Neural cell (in vitro differentiated cells): ENCODE measurements at regions not wholly inside any gene's neighbourhood (a gene's known extent, or its start where the extent isn't known, plus 50 kb on each side); places are given as distances from the start of the nearest gene placed in this dataset.

Experiments used
- H2AFZ ChIP-seq: fragments of 200-600, 300-800 bp; sonication (generic), shearing (Covaris generic); 2 replicates; pipeline ENCODE4 v1.6.0; 2014; ENCODE audit warnings: low read depth, mild to moderate bottlenecking, antibody characterized with exemption, low read length, moderate library complexity
- H3F3A ChIP-seq: fragments of 200-600 bp; shearing (Covaris generic); 2 replicates; pipeline ENCODE4 v1.6.1; 2016; ENCODE audit warnings: mild to moderate bottlenecking, moderate library complexity, mixed read lengths, antibody characterized with exemption, low read length; ENCODE audit not compliant: insufficient read depth, poor library complexity, severe bottlenecking
- H3K27ac ChIP-seq: fragments of 200-600, 300-800 bp; sonication (generic), shearing (Covaris generic); 2 replicates; pipeline ENCODE4 v1.5.1; 2014; ENCODE audit warnings: mild to moderate bottlenecking, low read length, moderate library complexity
- H3K27me3 ChIP-seq: fragments of 300-800, 200-600 bp; sonication (generic), shearing (Covaris generic); 2 replicates; pipeline ENCODE4 v1.6.0; 2014; ENCODE audit warnings: mild to moderate bottlenecking, low read depth, low read length, moderate library complexity; ENCODE audit not compliant: insufficient read depth
- H3K36me3 ChIP-seq: fragments of 300-800, 200-600 bp; sonication (generic), shearing (Covaris generic); 2 replicates; pipeline ENCODE4 v1.5.1; 2014; ENCODE audit warnings: mild to moderate bottlenecking, antibody characterized with exemption, low read length, moderate library complexity; ENCODE audit not compliant: insufficient read depth
- H3K4me2 ChIP-seq: fragments of 300-800, 200-600 bp; sonication (generic), shearing (Covaris generic); 2 replicates; pipeline ENCODE4 v1.6.0; 2014; ENCODE audit warnings: mild to moderate bottlenecking, low read length
- H3K4me3 ChIP-seq: fragments of 300-800, 200-600 bp; sonication (generic), shearing (Covaris generic); 2 replicates; pipeline ENCODE4 v1.5.1; 2014; ENCODE audit warnings: mild to moderate bottlenecking, low read length, moderate library complexity
- H3K79me2 ChIP-seq: fragments of 200-600 bp; shearing (Covaris generic); replicated peaks from 2 replicates; pipeline ENCODE4 v1.6.0; 2014; ENCODE audit warnings: mild to moderate bottlenecking, low read length, moderate library complexity; ENCODE audit not compliant: insufficient read depth
- H3K9ac ChIP-seq: fragments of 300-800, 200-600 bp; sonication (generic), shearing (Covaris generic); 2 replicates; pipeline ENCODE4 v1.6.1; 2016; ENCODE audit warnings: mild to moderate bottlenecking, low read length, mixed read lengths
- H3K9me2 ChIP-seq: fragments of 200-600 bp; shearing (Covaris generic); 2 replicates; pipeline ENCODE4 v1.6.1; 2016; ENCODE audit warnings: mild to moderate bottlenecking, low read length, mixed read lengths; ENCODE audit not compliant: insufficient read depth
- H3K9me3 ChIP-seq: fragments of 200-600, 300-800 bp; sonication (generic), shearing (Covaris generic); 2 replicates; pipeline ENCODE4 v1.6.1; 2016; ENCODE audit warnings: mild to moderate bottlenecking, mixed run types, low read length, moderate library complexity, mixed read lengths
- H4K20me1 ChIP-seq: fragments of 200-600 bp; shearing (Covaris generic); 2 replicates; pipeline ENCODE4 v1.6.1; 2016; ENCODE audit warnings: mild to moderate bottlenecking, mixed run types; ENCODE audit not compliant: insufficient read depth
- EP300 ChIP-seq: fragments of 450-650 bp; conservative IDR thresholded peaks from 2 replicates; pipeline ENCODE4 v1.6.1; 2014; ENCODE audit warnings: antibody characterized with exemption, mild to moderate bottlenecking, moderate library complexity; ENCODE audit not compliant: poor library complexity, severe bottlenecking
- EZH2 ChIP-seq: fragments of 200-600, 300-800 bp; shearing (Covaris generic), sonication (generic); IDR thresholded peaks from 2 replicates; pipeline ENCODE4 v1.6.1; 2014; ENCODE audit warnings: antibody characterized with exemption, low read length, borderline replicate concordance, mild to moderate bottlenecking; ENCODE audit not compliant: insufficient read depth, poor library complexity, severe bottlenecking
- MXI1 ChIP-seq: fragments of 450-650 bp; conservative IDR thresholded peaks from 2 replicates; pipeline ENCODE4 v1.6.1; 2014; ENCODE audit warnings: antibody characterized with exemption, mild to moderate bottlenecking; ENCODE audit not compliant: poor library complexity, severe bottlenecking
- RAD21 ChIP-seq: fragments of 450-650 bp; conservative IDR thresholded peaks from 2 replicates; pipeline ENCODE4 v1.6.1; 2014; ENCODE audit warnings: antibody characterized with exemption, mild to moderate bottlenecking, moderate library complexity
- SMC3 ChIP-seq: fragments of 450-650 bp; conservative IDR thresholded peaks from 2 replicates; pipeline ENCODE4 v1.6.1; 2014; ENCODE audit warnings: antibody characterized with exemption, mild to moderate bottlenecking, moderate library complexity; ENCODE audit not compliant: poor library complexity
- TAF1 ChIP-seq: IDR thresholded peaks from 2 replicates; pipeline ENCODE4 v1.6.1; 2012; ENCODE audit warnings: low read depth
- TF ChIP-seq, protein P1 (sequence below): IDR thresholded peaks from 2 replicates; pipeline ENCODE4 v1.6.1; 2012; ENCODE audit warnings: borderline replicate concordance
- TF ChIP-seq, protein P2 (sequence below): fragments of 450-650 bp; IDR thresholded peaks from 2 replicates; pipeline ENCODE4 v1.5.1; 2014; ENCODE audit warnings: antibody characterized with exemption, mild to moderate bottlenecking, moderate library complexity; ENCODE audit not compliant: poor library complexity, severe bottlenecking

DNA sequence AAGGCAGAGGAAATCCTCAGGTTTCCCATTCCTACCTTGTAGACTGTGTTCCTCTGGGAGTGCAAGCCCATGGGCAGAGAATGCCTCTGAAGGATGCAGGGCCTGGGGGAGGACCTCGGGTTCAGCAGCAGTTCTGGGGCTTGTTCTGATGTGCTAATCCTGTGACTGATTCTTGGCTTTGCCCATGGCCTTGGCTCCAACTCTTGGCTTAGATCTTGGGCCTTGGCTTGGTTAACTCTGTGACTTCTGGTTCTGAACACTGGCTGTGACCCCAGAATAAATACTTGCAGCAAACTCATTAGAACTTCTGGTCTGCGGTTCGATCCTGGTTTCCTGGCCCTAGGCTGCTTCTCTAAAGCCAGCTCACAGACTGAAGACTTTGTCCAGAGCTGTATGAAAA is 366.9 kb upstream of the ZEB2 start:
- Histone ChIP-seq H3K36me3 (no peaks in the 10 kb centered on the region), H3K9ac (no peak overlapping the region), H3K4me3 (no peak overlapping the region), H3K27me3 (no peaks in the 10 kb centered on the region), H3K79me2 (no peaks in the 10 kb centered on the region), H2AFZ (no peak overlapping the region), H3K9me3 (no peaks in the 10 kb centered on the region), H4K20me1 (no peaks in the 10 kb centered on the region), H3F3A (no peaks in the 10 kb centered on the region), H3K27ac (no peak overlapping the region), H3K4me2 (no peak overlapping the region), H3K9me2 (no peaks in the 10 kb centered on the region)
- no peak for TF ChIP-seq MXI1
- TF ChIP-seq, protein P1, sequence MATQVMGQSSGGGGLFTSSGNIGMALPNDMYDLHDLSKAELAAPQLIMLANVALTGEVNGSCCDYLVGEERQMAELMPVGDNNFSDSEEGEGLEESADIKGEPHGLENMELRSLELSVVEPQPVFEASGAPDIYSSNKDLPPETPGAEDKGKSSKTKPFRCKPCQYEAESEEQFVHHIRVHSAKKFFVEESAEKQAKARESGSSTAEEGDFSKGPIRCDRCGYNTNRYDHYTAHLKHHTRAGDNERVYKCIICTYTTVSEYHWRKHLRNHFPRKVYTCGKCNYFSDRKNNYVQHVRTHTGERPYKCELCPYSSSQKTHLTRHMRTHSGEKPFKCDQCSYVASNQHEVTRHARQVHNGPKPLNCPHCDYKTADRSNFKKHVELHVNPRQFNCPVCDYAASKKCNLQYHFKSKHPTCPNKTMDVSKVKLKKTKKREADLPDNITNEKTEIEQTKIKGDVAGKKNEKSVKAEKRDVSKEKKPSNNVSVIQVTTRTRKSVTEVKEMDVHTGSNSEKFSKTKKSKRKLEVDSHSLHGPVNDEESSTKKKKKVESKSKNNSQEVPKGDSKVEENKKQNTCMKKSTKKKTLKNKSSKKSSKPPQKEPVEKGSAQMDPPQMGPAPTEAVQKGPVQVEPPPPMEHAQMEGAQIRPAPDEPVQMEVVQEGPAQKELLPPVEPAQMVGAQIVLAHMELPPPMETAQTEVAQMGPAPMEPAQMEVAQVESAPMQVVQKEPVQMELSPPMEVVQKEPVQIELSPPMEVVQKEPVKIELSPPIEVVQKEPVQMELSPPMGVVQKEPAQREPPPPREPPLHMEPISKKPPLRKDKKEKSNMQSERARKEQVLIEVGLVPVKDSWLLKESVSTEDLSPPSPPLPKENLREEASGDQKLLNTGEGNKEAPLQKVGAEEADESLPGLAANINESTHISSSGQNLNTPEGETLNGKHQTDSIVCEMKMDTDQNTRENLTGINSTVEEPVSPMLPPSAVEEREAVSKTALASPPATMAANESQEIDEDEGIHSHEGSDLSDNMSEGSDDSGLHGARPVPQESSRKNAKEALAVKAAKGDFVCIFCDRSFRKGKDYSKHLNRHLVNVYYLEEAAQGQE = no peak
- TF ChIP-seq TAF1 = no peak

DNA sequence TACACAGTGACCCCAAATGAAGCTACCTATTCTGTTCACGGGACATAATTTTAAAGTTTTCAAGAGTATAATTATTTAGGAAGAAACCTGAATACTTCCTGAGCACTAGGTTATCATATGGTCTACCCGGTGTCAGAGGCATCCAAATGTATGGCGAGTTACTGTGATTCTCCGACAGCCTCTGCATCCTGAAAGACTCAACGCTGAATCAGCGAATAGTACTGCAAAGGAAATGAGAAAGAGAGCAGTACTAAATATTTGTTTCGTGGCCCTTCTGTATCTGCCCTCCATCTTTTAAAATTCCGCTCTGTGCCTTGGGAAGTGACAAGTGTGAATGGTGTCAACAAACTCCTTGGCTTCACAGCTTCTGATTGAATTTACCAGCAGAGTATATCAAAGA is 358.0 kb upstream of the ZEB2 start:
- Histone ChIP-seq H3K36me3 (no peaks in the 10 kb centered on the region), H3K4me2 (no peak overlapping the region), H3K27me3 (no peaks in the 10 kb centered on the region), H3K9me2 (no peaks in the 10 kb centered on the region), H3F3A (no peaks in the 10 kb centered on the region), H3K9ac (no peak overlapping the region), H3K9me3 (no peaks in the 10 kb centered on the region), H4K20me1 (no peaks in the 10 kb centered on the region), H3K27ac (no peak overlapping the region), H3K4me3 (no peak overlapping the region), H3K79me2 (no peaks in the 10 kb centered on the region), H2AFZ (no peak overlapping the region)
- TF ChIP-seq, protein P1 = no peak
- TF ChIP-seq RAD21 (no peak), EZH2 (no peak), TAF1 (no peak)

DNA sequence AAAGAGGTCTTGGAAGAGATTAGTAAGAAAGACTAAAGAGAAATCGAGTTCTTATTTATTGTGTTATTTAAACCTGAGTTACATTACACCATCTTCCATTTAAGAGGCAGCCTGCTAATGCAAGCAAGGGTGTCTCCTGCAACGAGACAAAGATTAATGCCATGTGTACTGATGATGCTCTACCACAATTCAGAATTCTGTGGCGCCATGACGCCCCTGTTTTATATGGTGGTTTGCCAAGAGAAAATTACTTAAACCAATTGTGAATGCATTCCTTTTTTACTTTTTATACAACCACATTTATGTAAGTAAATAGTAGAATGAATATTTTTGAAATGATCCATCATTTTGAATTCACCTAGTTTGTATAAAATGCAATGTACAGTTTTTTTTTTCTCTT is 356.1 kb upstream of the ZEB2 start:
- Histone ChIP-seq H3K27ac (no peak overlapping the region), H3F3A (no peaks in the 10 kb centered on the region), H3K4me2 (no peak overlapping the region), H3K36me3 (no peaks in the 10 kb centered on the region), H3K79me2 (no peaks in the 10 kb centered on the region), H3K9me2 (no peaks in the 10 kb centered on the region), H3K27me3 (no peaks in the 10 kb centered on the region), H3K4me3 (no peak overlapping the region), H2AFZ (no peak overlapping the region), H3K9ac (no peak overlapping the region), H3K9me3 (no peaks in the 10 kb centered on the region), H4K20me1 (no peaks in the 10 kb centered on the region)
- TF ChIP-seq EP300 (no peak), MXI1 (no peak), SMC3 (no peak)
- TF ChIP-seq, protein P2, sequence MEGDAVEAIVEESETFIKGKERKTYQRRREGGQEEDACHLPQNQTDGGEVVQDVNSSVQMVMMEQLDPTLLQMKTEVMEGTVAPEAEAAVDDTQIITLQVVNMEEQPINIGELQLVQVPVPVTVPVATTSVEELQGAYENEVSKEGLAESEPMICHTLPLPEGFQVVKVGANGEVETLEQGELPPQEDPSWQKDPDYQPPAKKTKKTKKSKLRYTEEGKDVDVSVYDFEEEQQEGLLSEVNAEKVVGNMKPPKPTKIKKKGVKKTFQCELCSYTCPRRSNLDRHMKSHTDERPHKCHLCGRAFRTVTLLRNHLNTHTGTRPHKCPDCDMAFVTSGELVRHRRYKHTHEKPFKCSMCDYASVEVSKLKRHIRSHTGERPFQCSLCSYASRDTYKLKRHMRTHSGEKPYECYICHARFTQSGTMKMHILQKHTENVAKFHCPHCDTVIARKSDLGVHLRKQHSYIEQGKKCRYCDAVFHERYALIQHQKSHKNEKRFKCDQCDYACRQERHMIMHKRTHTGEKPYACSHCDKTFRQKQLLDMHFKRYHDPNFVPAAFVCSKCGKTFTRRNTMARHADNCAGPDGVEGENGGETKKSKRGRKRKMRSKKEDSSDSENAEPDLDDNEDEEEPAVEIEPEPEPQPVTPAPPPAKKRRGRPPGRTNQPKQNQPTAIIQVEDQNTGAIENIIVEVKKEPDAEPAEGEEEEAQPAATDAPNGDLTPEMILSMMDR = no peak
